SH-SY5Y (cell line): ENCODE measurements at regions not wholly inside any gene's neighbourhood (a gene's known extent, or its start where the extent isn't known, plus 50 kb on each side); places are given as distances from the start of the nearest gene placed in this dataset.

Experiments
- GATA2 ChIP-seq: IDR thresholded peaks from 2 replicates; pipeline ENCODE4 v1.6.1; 2011; ENCODE audit warnings: mild to moderate bottlenecking, low read depth, low read length
- GATA3 ChIP-seq: IDR thresholded peaks from 2 replicates; pipeline ENCODE4 v1.6.1; 2011; ENCODE audit warnings: low read depth, mild to moderate bottlenecking, low read length, moderate library complexity

DNA sequence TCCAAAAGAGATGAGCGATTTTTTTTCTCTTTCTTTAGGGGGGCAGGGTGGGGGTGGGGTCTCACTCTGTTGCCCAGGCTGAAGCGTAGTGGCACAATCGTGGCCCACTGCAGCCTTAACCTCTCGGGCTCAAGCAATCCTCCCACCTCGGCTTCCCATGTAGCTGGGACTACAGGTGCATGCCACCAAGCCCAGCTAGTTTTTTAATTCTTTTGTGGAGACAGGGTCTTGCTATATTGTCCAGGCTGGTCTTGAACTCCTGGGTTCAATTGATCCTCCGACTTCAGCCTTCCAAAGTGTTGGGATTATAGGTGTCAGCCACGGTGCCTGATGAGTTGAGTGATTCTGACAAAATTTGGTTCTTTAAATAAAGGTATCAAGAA, 127.0 kb downstream of the ARRDC3 start:
- TF ChIP-seq GATA3, result no peak
- TF ChIP-seq GATA2, result no peak
